Pancreas (tissue), 10 donors: ENCODE measurements at regions not wholly inside any gene's neighbourhood (a gene's known extent, or its start where the extent isn't known, plus 50 kb on each side); places are given as distances from the start of the nearest gene placed in this dataset.

ENCODE experiments used
- ATAC-seq, 4 donors: fragments of 200-7000 bp; cut with Tn5 transposase; one replicate each; pipeline versions ENCODE4 v1.8.0 to v1.9.1; 2020; ENCODE audit warnings: mild to moderate bottlenecking in 4 of 4, moderate library complexity in 4 of 4
- DNase-seq, 6 donors: peaks; one replicate each; pipeline ENCODE4 v3.0.0-alpha.2; 2020
- FAIRE-seq: peaks from 2 replicates; lab custom pipeline; 2012; peaks lifted over from hg19 to GRCh38; lab: Jason Lieb, UNC
- H3K27ac ChIP-seq, 4 donors: fragments of 200-600 bp; sonication (generic); 1 replicate in 3 of 4; 2 replicates in 1 of 4; pipeline versions ENCODE4 v1.5.0 to v1.8.0; 2020
- H3K27me3 ChIP-seq, 4 donors: fragments of 200-600 bp; one replicate each; pipeline ENCODE4 v1.8.0; 2021
- H3K36me3 ChIP-seq, 3 donors: fragments of 200-600 bp; sonication (generic) in 1 of 3; one replicate each; pipeline versions ENCODE4 v1.5.0 to v1.8.0; 2020 to 2021
- H3K4me1 ChIP-seq, 3 donors: fragments of 200-600 bp; one replicate each; pipeline ENCODE4 v1.8.0; 2021
- H3K4me3 ChIP-seq, 4 donors: fragments of 200-600 bp; sonication (generic) in 2 of 4; one replicate each; pipeline versions ENCODE4 v1.5.0 to v1.8.0; 2020 to 2021
- H3K9me3 ChIP-seq, 4 donors: fragments of 200-600 bp; one replicate each; pipeline ENCODE4 v1.8.0; 2021
- CTCF ChIP-seq, 4 donors: fragments of 200-600 bp; sonication (generic) in 3 of 4; IDR thresholded peaks; one replicate each; pipeline versions ENCODE4 v1.5.0 to v1.8.0; 2021; ENCODE audit warnings: antibody characterized with exemption in 4 of 4
- WGBS, 2 donors: extraction: QIAGEN DNeasy Blood & Tissue Kit; methylation state at CpG; one replicate each; pipeline ENCODE4 v1.1.7; 2013; 5-methylcytosine and 5-hydroxymethylcytosine counted together
- intact Hi-C, 3 donors: fragments of 100-400 bp; cut with DNase I; formaldehyde crosslinking; loops; one replicate each; pipeline versions ENCODE4 v1.11.1 to v1.14.2; 2022
- donor health status: healthy with polysubstance abuse.
- donor health status: DM: no; HTN: no; CAD: no; lungs with moderate emphysema.
- donor health status: DM: no; HTN: no; CAD: no.
- donor health status: control.
- donor health status: control.
- donor health status: Bipolar disorder and iron deficiency.
- donor health status: DM: yes; HTN: yes; CAD: no.
- donor health status: DM: no; HTN: no; CAD: no.
- donor health status: DM: no; HTN: no; CAD: no.
- donor health status: DM: yes; HTN: yes; CAD: no.

DNA sequence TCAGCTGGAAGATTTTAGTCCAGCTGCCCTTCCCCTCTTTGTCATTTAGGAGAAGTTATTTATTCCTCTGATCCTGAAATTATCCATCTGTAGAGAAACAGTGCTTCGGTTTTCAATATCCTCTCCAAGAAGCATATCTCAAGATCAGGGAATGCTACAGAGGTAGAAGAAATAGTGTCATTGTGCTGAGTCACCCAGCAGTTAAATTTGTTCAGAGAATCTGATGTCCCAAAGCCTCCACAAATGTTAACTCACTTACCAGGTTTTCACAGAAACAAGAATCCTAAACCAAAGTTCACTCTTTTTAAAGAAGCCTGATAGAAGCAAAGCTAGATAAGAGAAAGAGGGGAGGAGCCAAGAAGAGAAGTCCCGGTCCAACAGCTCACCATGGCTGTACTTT lies 480.7 kb upstream of the GYPC start:
- ATAC-seq (no peak), FAIRE-seq (no peak), DNase-seq (no peak)
- Histone ChIP-seq H3K27ac (no peak overlapping the region), H3K9me3 (no peaks in the 10 kb centered on the region), H3K4me3 (no peak overlapping the region), H3K4me1 (no peaks in the 10 kb centered on the region), H3K27me3 (no peaks in the 10 kb centered on the region), H3K36me3 (no peaks in the 10 kb centered on the region)
- TF ChIP-seq CTCF (IDR thresholded peaks at IDR 0.05): no peak
- WGBS, 2 donors: 45 to 55% methylated on average over 2 of the region's 2 CpGs
- intact Hi-C loops: no loop called here

GRCh38 chr2:126177479-126177878 lies 478.5 kb upstream of the GYPC start:
- Histone ChIP-seq H3K27ac (no peak overlapping the region), H3K36me3 (no peaks in the 10 kb centered on the region), H3K4me1 (no peaks in the 10 kb centered on the region), H3K9me3 (no peaks in the 10 kb centered on the region), H3K4me3 (no peak overlapping the region), H3K27me3 (no peaks in the 10 kb centered on the region)
- TF ChIP-seq CTCF (IDR thresholded peaks at IDR 0.05): no peak
- intact Hi-C loops: no loop called here
- FAIRE-seq: no peak
- WGBS, 2 donors: 73 to 79% methylated on average over 2 of the region's 2 CpGs
- no peak for DNase-seq
- no peak for ATAC-seq

GRCh38 chr2:126187668-126188067 lies 468.3 kb upstream of the GYPC start:
- Histone ChIP-seq H3K9me3 (no peaks in the 10 kb centered on the region), H3K27ac (no peak overlapping the region), H3K36me3 (no peaks in the 10 kb centered on the region), H3K27me3 (no peaks in the 10 kb centered on the region), H3K4me1 (no peaks in the 10 kb centered on the region), H3K4me3 (no peak overlapping the region)
- ATAC-seq (no peak), FAIRE-seq (no peak), DNase-seq (no peak)
- WGBS, 2 donors: 64 to 79% methylated on average over 4 of the region's 4 CpGs
- intact Hi-C loops: no loop called here
- TF ChIP-seq CTCF (IDR thresholded peaks at IDR 0.05): no peak

- Histone ChIP-seq H3K4me1 (no peaks in the 10 kb centered on the region), H3K4me3 (no peak overlapping the region), H3K27ac (no peak overlapping the region), H3K27me3 (no peaks in the 10 kb centered on the region), H3K9me3 (no peaks in the 10 kb centered on the region), H3K36me3 (no peaks in the 10 kb centered on the region)
- intact Hi-C loops: no loop called here
- FAIRE-seq: no peak
- WGBS, 2 donors: 54 to 65% methylated on average over 4 of the region's 4 CpGs
- no peak for ATAC-seq
- TF ChIP-seq CTCF (IDR thresholded peaks at IDR 0.05): no peak
- DNase-seq: no peak
These were observed 466.4 kb upstream of the GYPC start for GRCh38 chr2:126189527-126189926.

DNA sequence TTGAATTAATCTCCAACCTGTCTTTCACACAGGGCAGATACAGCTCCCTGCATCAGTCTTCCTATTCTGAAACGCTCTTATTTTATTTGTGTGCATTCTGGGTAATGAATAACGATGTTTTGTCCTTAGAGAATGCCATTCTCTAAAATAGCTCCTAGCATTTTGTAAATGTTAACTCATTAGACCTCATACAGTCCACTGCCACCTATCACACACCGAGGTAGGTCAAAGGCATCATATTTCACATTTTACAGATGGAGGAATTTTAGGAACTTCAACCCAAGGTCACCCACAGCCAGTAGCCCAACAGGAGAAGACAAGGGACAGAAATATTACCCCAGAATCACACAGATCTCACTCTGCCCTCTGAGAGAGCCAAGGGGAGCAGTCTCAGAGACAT lies 455.4 kb upstream of the GYPC start:
- peak in 1 of 4 donors; percentile 66 for ATAC-seq
- Histone ChIP-seq H3K27ac (no peak overlapping the region), H3K4me1 (no peaks in the 10 kb centered on the region), H3K4me3 (no peak overlapping the region), H3K9me3 (no peaks in the 10 kb centered on the region), H3K36me3 (no peaks in the 10 kb centered on the region), H3K27me3 (no peaks in the 10 kb centered on the region)
- no peak for FAIRE-seq
- intact Hi-C loops: no loop called here
- 7% methylated on average over 3 of the region's 3 CpGs for WGBS, 2 donors
- no peak for DNase-seq
- no peak for TF ChIP-seq CTCF (IDR thresholded peaks at IDR 0.05)
